OCI-LY3 (cell line): ENCODE measurements at regions not wholly inside any gene's neighbourhood (a gene's known extent, or its start where the extent isn't known, plus 50 kb on each side); places are given as distances from the start of the nearest gene placed in this dataset.

Experiments used
- CTCF ChIP-seq: fragments of 200-600, 300-600 bp; sonication (generic); IDR thresholded peaks from 2 replicates; pipeline ENCODE4 v1.5.1; 2014; ENCODE audit warnings: antibody characterized with exemption, low read length, low read depth
- EZH2phosphoT487 ChIP-seq: fragments of 200-600 bp; shearing (Covaris generic); IDR thresholded peaks from 2 replicates; pipeline ENCODE4 v1.6.1; 2018; ENCODE audit warnings: antibody characterized with exemption, mixed run types, low read depth

- TF ChIP-seq EZH2phosphoT487 (no peak), CTCF (no peak)
These were observed 263.1 kb upstream of the FAR2 start for GRCh38 chr12:28885928-28886327.
